GM23248 (cell line): ENCODE measurements at regions not wholly inside any gene's neighbourhood (a gene's known extent, or its start where the extent isn't known, plus 50 kb on each side); places are given as distances from the start of the nearest gene placed in this dataset.

Experiments used
- EZH2 ChIP-seq: fragments of 200-600 bp; sonication (generic); IDR thresholded peaks from 2 replicates; pipeline ENCODE4 v1.6.1; 2018; ENCODE audit warnings: antibody characterized with exemption, mild to moderate bottlenecking; ENCODE audit not compliant: insufficient read depth, poor library complexity, severe bottlenecking
- EZH2phosphoT487 ChIP-seq: fragments of 200-600 bp; sonication (generic); IDR thresholded peaks from 2 replicates; pipeline ENCODE4 v1.6.1; 2018; ENCODE audit warnings: antibody characterized with exemption, moderate library complexity, mild to moderate bottlenecking, low read depth; ENCODE audit not compliant: insufficient read depth

- TF ChIP-seq EZH2: no peak
- no peak for TF ChIP-seq EZH2phosphoT487
Measured at GRCh38 chr6:167677422-167677789, 149.3 kb upstream of the AFDN start.
